ENCODE measurements at regions not wholly inside any gene's neighbourhood (a gene's known extent, or its start where the extent isn't known, plus 50 kb on each side); places are given as distances from the start of the nearest gene placed in this dataset.

DNA sequence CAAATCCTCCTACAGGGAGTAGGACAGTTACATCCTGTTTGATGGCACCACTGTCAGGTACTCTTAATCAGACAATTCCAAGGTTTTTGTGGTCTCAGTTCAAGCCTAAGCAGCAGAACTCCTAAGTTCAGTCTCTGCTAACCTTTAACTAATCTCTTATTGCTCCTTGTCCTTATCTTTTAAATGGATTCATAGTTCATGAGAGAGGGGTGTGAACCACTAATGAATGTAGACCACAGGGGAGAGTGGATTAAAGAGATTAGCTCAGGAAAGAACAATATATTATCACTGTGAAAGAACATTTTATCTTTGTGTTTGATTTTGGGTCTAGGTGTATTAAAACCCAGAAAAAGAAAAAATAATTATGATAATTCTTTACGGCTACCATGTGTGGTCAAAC lies 168.9 kb downstream of the DCK start:
- no peaks in the 10 kb centered on the region for H3K27me3 ChIP-seq (ENCODE audit: control insufficient read depth, insufficient read depth, low read length)
- no peaks in the 10 kb centered on the region for H3K4me1 ChIP-seq (ENCODE audit: control insufficient read depth, low read depth, low read length)
- H3K27ac ChIP-seq (ENCODE audit: low read length): no peak overlapping the region
- no peak overlapping the region for H3K9ac ChIP-seq (ENCODE audit: low read length)
- H3K9me3 ChIP-seq (ENCODE audit: control insufficient read depth, low read depth, low read length): no peaks in the 10 kb centered on the region
- no peaks in the 10 kb centered on the region for H3K36me3 ChIP-seq (ENCODE audit: control insufficient read depth, low read depth, low read length)
- no peak overlapping the region for H3K4me3 ChIP-seq (ENCODE audit: low read length)

DNA sequence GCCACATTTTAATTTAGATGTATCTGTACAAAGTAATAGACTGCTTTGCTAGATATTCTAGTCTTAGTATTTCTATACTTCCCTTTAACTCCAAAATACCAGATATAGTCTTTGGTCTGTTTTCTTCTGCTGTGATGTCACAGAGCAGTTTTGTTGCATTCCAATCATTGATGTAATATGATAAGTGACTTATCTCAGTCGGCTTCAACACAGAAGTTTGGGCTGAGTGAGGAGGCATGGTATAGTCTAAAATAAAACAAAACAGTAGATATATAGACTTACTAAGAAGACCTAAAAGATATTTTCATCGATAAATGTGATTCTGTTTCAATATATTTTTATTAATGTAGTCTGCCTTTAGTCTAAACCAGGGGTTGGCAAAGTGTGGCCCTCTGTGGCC lies 169.9 kb downstream of the DCK start:
- no peaks in the 10 kb centered on the region for H3K27me3 ChIP-seq (ENCODE audit: control insufficient read depth, insufficient read depth, low read length)
- no peaks in the 10 kb centered on the region for H3K9me3 ChIP-seq (ENCODE audit: control insufficient read depth, low read depth, low read length)
- H3K9ac ChIP-seq (ENCODE audit: low read length): no peak overlapping the region
- H3K4me3 ChIP-seq (ENCODE audit: low read length): no peak overlapping the region
- H3K4me1 ChIP-seq (ENCODE audit: control insufficient read depth, low read depth, low read length): no peaks in the 10 kb centered on the region
- no peaks in the 10 kb centered on the region for H3K36me3 ChIP-seq (ENCODE audit: control insufficient read depth, low read depth, low read length)
- H3K27ac ChIP-seq (ENCODE audit: low read length): no peak overlapping the region

DNA sequence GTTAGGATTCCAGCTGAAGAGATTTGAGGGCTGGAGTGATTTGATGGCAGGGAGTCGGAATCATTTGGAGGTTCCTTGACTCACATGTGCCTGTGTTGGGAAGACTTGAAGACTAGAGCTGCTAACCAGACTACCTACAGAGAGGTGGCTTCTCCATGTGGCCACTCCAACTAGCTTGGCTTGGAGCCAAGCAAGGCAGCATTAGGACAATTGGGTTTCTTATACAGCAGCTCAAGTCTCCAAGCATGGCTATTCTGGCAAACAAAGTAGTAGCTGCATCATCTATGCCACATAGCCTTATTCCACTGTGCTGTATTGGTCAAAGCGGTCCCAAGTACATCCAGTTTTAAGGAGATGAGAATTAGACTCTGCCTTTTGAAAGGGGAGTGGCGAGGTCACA lies 171.7 kb upstream of the SLC4A4 start:
- H3K9ac ChIP-seq (ENCODE audit: low read length): no peak overlapping the region

DNA sequence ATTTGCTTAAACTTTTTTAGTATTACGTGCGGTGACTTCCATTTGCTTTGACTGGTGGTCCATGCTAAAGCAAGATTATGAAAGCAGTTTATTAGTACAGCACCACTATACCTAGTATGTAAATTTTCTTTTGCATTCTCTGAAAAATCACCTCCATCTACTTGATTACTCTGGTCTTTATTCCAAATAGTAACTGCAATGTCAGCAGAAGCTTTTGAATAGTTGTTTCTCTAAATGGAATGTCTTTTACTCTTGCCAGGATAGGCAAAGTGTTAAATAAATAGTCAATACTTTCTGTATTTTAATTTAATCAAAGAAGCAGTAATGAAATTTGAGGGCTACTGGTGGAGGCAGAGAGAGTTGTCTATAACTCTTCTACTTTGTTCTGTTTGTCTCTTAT lies 167.2 kb upstream of the SLC4A4 start:
- Histone ChIP-seq H3K27me3 (ENCODE audit: control insufficient read depth, insufficient read depth, low read length) (no peaks in the 10 kb centered on the region), H3K4me3 (ENCODE audit: low read length) (no peak overlapping the region), H3K9me3 (ENCODE audit: control insufficient read depth, low read depth, low read length) (no peaks in the 10 kb centered on the region), H3K36me3 (ENCODE audit: control insufficient read depth, low read depth, low read length) (no peaks in the 10 kb centered on the region), H3K9ac (ENCODE audit: low read length) (no peak overlapping the region), H3K4me1 (ENCODE audit: control insufficient read depth, low read depth, low read length) (no peaks in the 10 kb centered on the region), H3K27ac (ENCODE audit: low read length) (no peak overlapping the region)

More for the DNA sequence above, 171.7 kb upstream of the SLC4A4 start:
- H3K9me3 ChIP-seq (ENCODE audit: control insufficient read depth, low read depth, low read length): no peaks in the 10 kb centered on the region
- H3K27me3 ChIP-seq (ENCODE audit: control insufficient read depth, insufficient read depth, low read length): no peaks in the 10 kb centered on the region
- H3K36me3 ChIP-seq (ENCODE audit: control insufficient read depth, low read depth, low read length): no peaks in the 10 kb centered on the region
- no peak overlapping the region for H3K27ac ChIP-seq (ENCODE audit: low read length)
- H3K4me1 ChIP-seq (ENCODE audit: control insufficient read depth, low read depth, low read length): no peaks in the 10 kb centered on the region
- H3K4me3 ChIP-seq (ENCODE audit: low read length): no peak overlapping the region

DNA sequence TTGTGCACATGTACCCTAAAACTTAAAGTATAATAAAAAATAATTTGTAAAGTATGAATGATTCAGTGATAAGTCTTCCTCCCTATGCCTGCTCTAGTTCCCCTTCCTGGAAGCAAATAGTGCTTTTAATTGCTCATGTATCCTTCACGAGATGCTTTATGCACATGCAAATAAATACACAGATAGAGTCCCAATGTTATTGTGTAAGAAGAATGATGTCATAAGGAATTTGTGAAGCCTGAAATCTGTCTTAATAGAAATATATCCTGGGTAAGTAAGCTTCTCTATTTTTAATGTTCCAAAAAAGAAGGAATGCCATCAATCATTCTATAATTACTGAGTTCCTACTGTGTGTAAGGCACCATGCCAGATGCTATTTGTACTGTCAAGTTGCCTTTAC lies 157.5 kb upstream of the SLC4A4 start:
- Histone ChIP-seq H3K27ac (ENCODE audit: low read length) (no peak overlapping the region), H3K27me3 (ENCODE audit: control insufficient read depth, insufficient read depth, low read length) (peaks cover 21% of the 10 kb centered on the region), H3K4me3 (ENCODE audit: low read length) (no peak overlapping the region), H3K9ac (ENCODE audit: low read length) (no peak overlapping the region), H3K36me3 (ENCODE audit: control insufficient read depth, low read depth, low read length) (no peaks in the 10 kb centered on the region), H3K4me1 (ENCODE audit: control insufficient read depth, low read depth, low read length) (no peaks in the 10 kb centered on the region), H3K9me3 (ENCODE audit: control insufficient read depth, low read depth, low read length) (no peaks in the 10 kb centered on the region)

DNA sequence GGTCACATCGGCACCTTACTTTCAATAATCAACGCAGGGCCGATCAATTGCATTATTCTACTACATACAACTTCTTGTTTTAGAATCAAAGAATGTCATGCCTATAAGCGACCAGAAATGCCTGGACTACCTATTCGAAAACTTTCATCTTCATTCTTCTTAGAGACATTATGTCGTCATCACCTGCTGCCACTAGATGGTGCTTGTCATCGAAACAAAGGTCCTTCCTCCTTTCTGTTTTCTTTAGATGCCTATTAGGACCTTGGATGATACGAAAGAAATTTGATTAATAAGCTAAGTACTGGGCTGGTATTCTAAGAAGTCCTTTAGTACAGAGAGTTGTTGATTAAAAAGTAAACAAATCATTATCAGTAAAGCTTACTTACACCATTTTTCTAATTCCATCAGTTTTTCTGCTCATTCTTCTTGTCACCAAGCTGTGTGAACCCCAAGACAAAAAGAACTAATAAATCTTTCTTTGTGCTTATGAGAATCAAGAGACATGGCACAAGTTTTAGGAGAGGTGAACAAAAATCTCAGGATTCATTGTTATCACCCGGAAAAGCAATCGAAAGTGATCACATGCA lies 154.5 kb upstream of the SLC4A4 start:
- Histone ChIP-seq H3K4me3 (ENCODE audit: low read length) (no peak overlapping the region), H3K9me3 (ENCODE audit: control insufficient read depth, low read depth, low read length) (no peaks in the 10 kb centered on the region), H3K27ac (ENCODE audit: low read length) (no peak overlapping the region), H3K36me3 (ENCODE audit: control insufficient read depth, low read depth, low read length) (no peaks in the 10 kb centered on the region), H3K27me3 (ENCODE audit: control insufficient read depth, insufficient read depth, low read length) (peaks cover 41% of the 10 kb centered on the region), H3K9ac (ENCODE audit: low read length) (no peak overlapping the region), H3K4me1 (ENCODE audit: control insufficient read depth, low read depth, low read length) (peaks cover 4% of the 10 kb centered on the region)

DNA sequence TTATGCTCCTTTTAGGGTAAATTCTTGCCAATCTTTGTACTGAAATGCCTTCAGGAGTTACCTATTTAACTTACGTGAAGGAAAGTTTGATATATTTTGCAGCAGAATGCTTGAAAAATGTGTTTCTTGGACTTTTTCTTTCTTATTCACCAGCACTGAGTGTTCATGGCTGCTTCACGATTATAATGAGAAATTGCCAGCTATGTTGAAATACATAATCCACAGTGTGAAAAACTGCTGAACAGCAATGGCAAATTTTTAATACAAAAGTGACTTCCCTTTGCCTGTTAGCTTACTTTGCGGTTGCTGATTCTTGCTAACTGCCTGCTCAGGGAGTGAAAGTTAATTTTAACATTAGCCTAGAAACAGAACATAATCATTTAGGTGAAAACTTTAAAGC lies 153.8 kb upstream of the SLC4A4 start:
- Histone ChIP-seq H3K27ac (ENCODE audit: low read length) (no peak overlapping the region), H3K4me1 (ENCODE audit: control insufficient read depth, low read depth, low read length) (peaks cover 4% of the 10 kb centered on the region), H3K9ac (ENCODE audit: low read length) (no peak overlapping the region), H3K27me3 (ENCODE audit: control insufficient read depth, insufficient read depth, low read length) (peaks cover 44% of the 10 kb centered on the region), H3K36me3 (ENCODE audit: control insufficient read depth, low read depth, low read length) (no peaks in the 10 kb centered on the region), H3K9me3 (ENCODE audit: control insufficient read depth, low read depth, low read length) (no peaks in the 10 kb centered on the region), H3K4me3 (ENCODE audit: low read length) (no peak overlapping the region)

DNA sequence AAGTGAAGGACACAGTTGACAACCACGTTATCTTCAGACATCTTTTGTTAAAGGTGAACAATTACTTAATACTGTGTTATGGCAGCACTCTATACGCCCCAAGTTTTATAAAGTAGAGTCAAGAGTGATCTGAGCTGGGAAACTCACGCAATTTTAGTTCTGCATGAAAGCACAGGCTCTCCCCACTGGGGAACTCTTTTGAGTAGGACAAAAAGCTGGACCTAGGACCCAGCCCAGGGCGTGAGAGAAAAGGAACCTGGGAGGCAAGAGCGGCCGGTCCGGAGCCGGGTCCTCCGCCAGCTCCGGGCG lies 152.6 kb upstream of the SLC4A4 start:
- no peak overlapping the region for H3K9ac ChIP-seq (ENCODE audit: low read length)
- peaks cover 4% of the 10 kb centered on the region for H3K4me1 ChIP-seq (ENCODE audit: control insufficient read depth, low read depth, low read length)
- peaks cover 44% of the 10 kb centered on the region for H3K27me3 ChIP-seq (ENCODE audit: control insufficient read depth, insufficient read depth, low read length)
- no peaks in the 10 kb centered on the region for H3K9me3 ChIP-seq (ENCODE audit: control insufficient read depth, low read depth, low read length)
- no peaks in the 10 kb centered on the region for H3K36me3 ChIP-seq (ENCODE audit: control insufficient read depth, low read depth, low read length)
- H3K27ac ChIP-seq (ENCODE audit: low read length): no peak overlapping the region
- H3K4me3 ChIP-seq (ENCODE audit: low read length): peak overlapping the region; percentile 71

DNA sequence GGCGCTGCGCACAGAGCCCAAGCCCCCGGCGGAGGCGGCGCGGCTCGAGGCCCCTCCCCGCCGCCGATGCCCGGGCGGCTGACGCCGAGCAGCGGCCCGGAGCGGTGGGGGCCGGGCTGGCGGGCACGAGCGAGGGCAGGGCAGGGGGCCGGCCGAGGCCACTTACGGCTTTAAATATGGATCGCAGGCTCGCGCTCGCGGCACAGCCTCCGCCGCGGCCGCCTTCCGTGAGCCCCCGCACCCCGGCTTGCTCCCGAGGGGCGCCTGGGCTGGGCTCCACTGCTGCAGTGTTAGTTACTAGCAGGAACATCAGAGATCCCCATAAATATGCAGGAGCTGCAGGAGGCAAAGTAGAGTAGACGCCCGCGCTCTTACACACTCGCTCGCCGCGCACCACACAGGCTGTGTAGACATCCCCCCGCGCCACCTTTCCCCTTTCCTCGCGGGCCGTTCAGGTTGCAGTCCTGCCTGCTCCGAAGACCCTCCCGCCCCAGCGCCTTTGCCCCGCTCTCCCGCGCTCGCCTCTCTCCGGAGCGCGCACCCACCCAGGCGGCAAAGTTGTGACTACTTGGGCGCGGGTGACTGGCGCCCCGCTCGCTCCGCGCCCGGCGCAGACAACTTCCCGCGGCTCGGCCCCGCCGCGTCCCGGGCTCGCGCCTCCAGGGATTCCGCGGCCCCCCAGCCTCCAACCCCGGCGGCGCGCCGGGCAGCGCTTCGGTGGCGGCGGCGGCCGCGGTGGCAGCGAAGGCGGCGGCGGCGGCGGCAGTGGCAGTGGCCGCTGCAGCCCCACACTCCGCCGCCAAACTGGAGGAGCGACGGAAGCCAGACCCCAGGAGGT lies 152.0 kb upstream of the SLC4A4 start:
- Histone ChIP-seq H3K27ac (ENCODE audit: low read length) (no peak overlapping the region), H3K9ac (ENCODE audit: low read length) (peak overlapping the region; percentile 26), H3K4me3 (ENCODE audit: low read length) (peak overlapping the region; percentile 71), H3K27me3 (ENCODE audit: control insufficient read depth, insufficient read depth, low read length) (peaks cover 44% of the 10 kb centered on the region), H3K4me1 (ENCODE audit: control insufficient read depth, low read depth, low read length) (peaks cover 4% of the 10 kb centered on the region), H3K36me3 (ENCODE audit: control insufficient read depth, low read depth, low read length) (no peaks in the 10 kb centered on the region), H3K9me3 (ENCODE audit: control insufficient read depth, low read depth, low read length) (no peaks in the 10 kb centered on the region)

DNA sequence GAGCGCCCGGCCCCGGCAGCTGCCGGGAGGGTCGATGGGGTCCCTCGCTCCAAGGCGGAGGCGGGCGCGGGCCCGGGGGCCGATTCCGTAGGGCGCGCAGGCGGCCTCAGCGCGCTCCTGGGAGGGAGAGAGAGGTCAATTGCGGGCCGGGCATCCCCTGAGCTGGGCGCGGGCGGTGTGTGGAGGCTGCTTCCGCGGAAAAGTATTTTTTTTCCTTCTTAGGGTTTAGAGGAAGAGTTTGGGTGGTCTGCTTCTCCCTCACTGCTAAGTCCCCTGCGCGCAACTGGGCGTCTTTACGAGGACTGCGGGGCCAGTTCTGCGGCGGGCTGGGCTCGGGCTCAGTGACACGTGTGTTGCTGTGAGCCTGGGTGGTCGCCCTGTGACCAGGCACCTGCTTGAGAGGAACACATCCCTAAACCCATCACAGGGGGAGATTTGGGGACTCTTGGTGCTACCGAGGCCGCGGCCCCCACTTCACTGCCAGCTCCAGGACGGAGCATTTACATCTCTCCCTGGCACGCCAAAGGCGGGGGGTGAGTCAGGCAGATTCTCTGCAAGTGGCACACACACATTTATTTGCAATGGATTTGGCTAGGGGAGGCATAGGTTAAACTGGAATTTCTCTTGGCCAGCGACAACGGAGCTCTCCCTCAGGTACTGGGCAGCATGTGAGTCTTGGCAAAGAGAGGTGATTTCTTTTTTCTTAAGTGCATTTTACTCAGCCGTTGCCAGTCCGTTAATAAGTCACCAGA lies 151.2 kb upstream of the SLC4A4 start:
- Histone ChIP-seq H3K27me3 (ENCODE audit: control insufficient read depth, insufficient read depth, low read length) (peaks cover 44% of the 10 kb centered on the region), H3K4me3 (ENCODE audit: low read length) (peak overlapping the region; percentile 71), H3K9ac (ENCODE audit: low read length) (no peak overlapping the region), H3K4me1 (ENCODE audit: control insufficient read depth, low read depth, low read length) (peaks cover 4% of the 10 kb centered on the region), H3K36me3 (ENCODE audit: control insufficient read depth, low read depth, low read length) (no peaks in the 10 kb centered on the region), H3K27ac (ENCODE audit: low read length) (no peak overlapping the region), H3K9me3 (ENCODE audit: control insufficient read depth, low read depth, low read length) (no peaks in the 10 kb centered on the region)

DNA sequence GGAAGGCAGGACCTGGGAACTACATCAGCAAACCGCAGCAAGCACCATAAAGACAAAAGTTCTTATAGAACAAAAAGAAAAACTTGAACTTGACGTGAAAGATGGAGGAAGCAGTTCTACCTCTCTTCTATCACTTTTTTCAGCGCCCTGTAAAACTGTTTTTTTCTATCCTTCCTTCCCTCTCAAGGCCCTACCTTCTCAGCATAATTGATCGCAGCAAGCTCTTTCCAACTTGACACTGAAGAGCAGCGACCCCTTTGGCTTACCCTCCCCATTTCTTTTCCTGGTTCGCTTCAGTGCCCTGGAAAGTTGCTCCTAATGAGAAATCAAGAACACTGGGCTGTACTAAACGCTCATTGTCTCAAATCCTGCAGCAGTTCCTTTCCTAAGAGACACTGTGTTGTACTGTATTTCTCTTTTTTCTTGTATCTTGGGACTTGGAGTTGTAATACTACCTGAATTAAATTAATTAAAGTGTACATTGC lies 150.6 kb upstream of the SLC4A4 start:
- Histone ChIP-seq H3K4me3 (ENCODE audit: low read length) (peak overlapping the region; percentile 71), H3K27ac (ENCODE audit: low read length) (no peak overlapping the region), H3K4me1 (ENCODE audit: control insufficient read depth, low read depth, low read length) (peaks cover 4% of the 10 kb centered on the region), H3K9me3 (ENCODE audit: control insufficient read depth, low read depth, low read length) (no peaks in the 10 kb centered on the region), H3K36me3 (ENCODE audit: control insufficient read depth, low read depth, low read length) (no peaks in the 10 kb centered on the region), H3K9ac (ENCODE audit: low read length) (no peak overlapping the region), H3K27me3 (ENCODE audit: control insufficient read depth, insufficient read depth, low read length) (peaks cover 44% of the 10 kb centered on the region)
